IMR-90 (cell line): ENCODE measurements at regions not wholly inside any gene's neighbourhood (a gene's known extent, or its start where the extent isn't known, plus 50 kb on each side); places are given as distances from the start of the nearest gene placed in this dataset.

Experiments
- ATAC-seq: fragments of 200-7000 bp; cut with Tn5 transposase; 2 replicates; pipeline ENCODE4 v1.9.1; 2020; ENCODE audit warnings: low read depth, mild to moderate bottlenecking, moderate library complexity
- BruUV-seq: library from RNA; stranded (reverse); fragments of 400-500 nt; replicated peaks from 2 replicates; lab custom pipeline; 2021; lab: Mats Ljungman, UMichigan
- CTCF ChIA-PET: fragments of 300-600 bp; formaldehyde crosslinking; extraction: SDS; loops from one replicate; lab custom pipeline; 2021; ENCODE audit warnings: antibody characterized with exemption; lab: Yijun Ruan, JAX
- POLR2A ChIA-PET: fragments of 300-600 bp; sonication (Branson Sonifier 250); formaldehyde crosslinking; loops from one replicate; lab custom pipeline; 2022; ENCODE audit warnings: antibody characterized with exemption; ENCODE audit not compliant: unreplicated experiment; lab: Charles Lee
- DNase-seq: peaks from one replicate; pipeline ENCODE4 v3.0.0; 2013
- H2AFZ ChIP-seq: replicated peaks from 2 replicates; pipeline ENCODE3; 2013; ENCODE audit warnings: low read length, mild to moderate bottlenecking; ENCODE audit not compliant: poor library complexity
- H2AK5ac ChIP-seq: 2 replicates; pipeline ENCODE4 v1.6.1; 2013; ENCODE audit warnings: low read depth, low read length, inconsistent platforms
- H2AK9ac ChIP-seq: replicated peaks from 2 replicates; pipeline ENCODE3; 2013; ENCODE audit warnings: mild to moderate bottlenecking, low read depth, low read length, moderate library complexity; ENCODE audit not compliant: poor library complexity
- H2BK120ac ChIP-seq: 2 replicates; pipeline ENCODE4 v1.6.1; 2013; ENCODE audit warnings: low read depth, low read length, inconsistent platforms
- H2BK15ac ChIP-seq: 3 replicates; pipeline ENCODE4 v1.6.1; 2013; ENCODE audit warnings: low read depth, low read length, inconsistent platforms
- H2BK20ac ChIP-seq: 2 replicates; pipeline ENCODE4 v1.6.1; 2013; ENCODE audit warnings: low read depth, mild to moderate bottlenecking, inconsistent platforms, low read length, moderate library complexity
- H2BK5ac ChIP-seq: 2 replicates; pipeline ENCODE4 v1.6.1; 2013; ENCODE audit warnings: mild to moderate bottlenecking, low read depth, low read length, inconsistent platforms; ENCODE audit not compliant: poor library complexity, severe bottlenecking
- H3K14ac ChIP-seq: replicated peaks from 2 replicates; pipeline ENCODE4 v1.6.1; 2013; ENCODE audit warnings: low read depth, low read length, inconsistent platforms
- H3K18ac ChIP-seq: 2 replicates; pipeline ENCODE4 v1.6.1; 2013; ENCODE audit warnings: low read depth, low read length, control low read depth
- H3K23ac ChIP-seq: 2 replicates; pipeline ENCODE4 v1.6.1; 2013; ENCODE audit warnings: low read depth, low read length, inconsistent platforms
- H3K27ac ChIP-seq: 2 replicates; pipeline ENCODE4 v1.5.1; 2013; ENCODE audit warnings: mild to moderate bottlenecking, control low read depth, low read length; ENCODE audit not compliant: insufficient read depth
- H3K27me3 ChIP-seq: 2 replicates; pipeline ENCODE4 v1.6.1; 2013; ENCODE audit warnings: low read length; ENCODE audit not compliant: control insufficient read depth, insufficient read depth
- H3K36me3 ChIP-seq: 2 replicates; pipeline ENCODE4 v1.6.1; 2013; ENCODE audit warnings: low read length, mixed read lengths; ENCODE audit not compliant: control insufficient read depth, insufficient read depth
- H3K4ac ChIP-seq: 2 replicates; pipeline ENCODE4 v1.6.1; 2013; ENCODE audit warnings: low read depth, low read length, inconsistent platforms
- H3K4me1 ChIP-seq: 2 replicates; pipeline ENCODE4 v1.6.1; 2013; ENCODE audit warnings: low read length, mixed read lengths; ENCODE audit not compliant: control insufficient read depth, insufficient read depth
- H3K4me2 ChIP-seq: 2 replicates; pipeline ENCODE4 v1.6.1; 2013; ENCODE audit warnings: low read depth, mild to moderate bottlenecking, control low read depth, low read length, moderate library complexity
- H3K4me3 ChIP-seq: 2 replicates; pipeline ENCODE4 v1.5.1; 2013; ENCODE audit warnings: low read depth, mild to moderate bottlenecking, control low read depth, low read length, moderate library complexity; ENCODE audit not compliant: insufficient read depth
- H3K56ac ChIP-seq: 2 replicates; pipeline ENCODE4 v1.6.1; 2013; ENCODE audit warnings: low read length, inconsistent platforms; ENCODE audit not compliant: insufficient read depth; ENCODE audit errors: extremely low read depth
- H3K79me1 ChIP-seq, 2 experiments: 2 replicates each; pipeline ENCODE4 v1.6.1; 2013; ENCODE audit warnings: low read length in 2 of 2, inconsistent platforms in 1 of 2, low read depth in 1 of 2
- H3K9ac ChIP-seq: 2 replicates; pipeline ENCODE4 v1.6.1; 2013; ENCODE audit warnings: low read depth, low read length, control low read depth
- H3K9me1 ChIP-seq: 2 replicates; pipeline ENCODE4 v1.6.1; 2013; ENCODE audit warnings: low read length, inconsistent platforms; ENCODE audit not compliant: insufficient read depth
- H3K9me3 ChIP-seq: 2 replicates; pipeline ENCODE4 v1.6.1; 2013; ENCODE audit warnings: low read length; ENCODE audit not compliant: control insufficient read depth, insufficient read depth
- H4K20me1 ChIP-seq: 2 replicates; pipeline ENCODE4 v1.6.1; 2013; ENCODE audit warnings: low read length, inconsistent platforms; ENCODE audit not compliant: insufficient read depth
- H4K5ac ChIP-seq: 2 replicates; pipeline ENCODE4 v1.6.1; 2013; ENCODE audit warnings: mild to moderate bottlenecking, low read depth, low read length, control low read depth
- H4K8ac ChIP-seq, 2 experiments: 2 replicates each; pipeline ENCODE4 v1.6.1; 2013; ENCODE audit warnings: low read depth in 2 of 2, low read length in 2 of 2, control low read depth in 1 of 2, inconsistent platforms in 1 of 2
- H4K91ac ChIP-seq: 2 replicates; pipeline ENCODE4 v1.6.1; 2013; ENCODE audit warnings: low read depth, low read length, inconsistent platforms; ENCODE audit not compliant: insufficient read depth
- BHLHE40 ChIP-seq: fragments of 150-350 bp; IDR thresholded peaks from 2 replicates; pipeline ENCODE4 v1.6.1; 2016; ENCODE audit warnings: mild to moderate bottlenecking, low read depth, low read length
- CEBPB ChIP-seq: IDR thresholded peaks from 2 replicates; pipeline ENCODE4 v1.6.1; 2012; ENCODE audit warnings: low read depth, low read length, improper control_type of control experiment
- CHD1 ChIP-seq: IDR thresholded peaks from 2 replicates; pipeline ENCODE4 v1.6.1; 2012; ENCODE audit warnings: low read depth, low read length, improper control_type of control experiment
- CTCF ChIP-seq: conservative IDR thresholded peaks from 2 replicates; pipeline ENCODE4 v1.5.1; 2012; ENCODE audit warnings: mild to moderate bottlenecking, low read depth, low read length, improper control_type of control experiment
- ELK1 ChIP-seq: fragments of 150-350 bp; IDR thresholded peaks from 2 replicates; pipeline ENCODE4 v1.6.1; 2016; ENCODE audit warnings: low read depth, mild to moderate bottlenecking, low read length, moderate library complexity, borderline replicate concordance
- FOS ChIP-seq: fragments of 150-350 bp; IDR thresholded peaks from 2 replicates; pipeline ENCODE4 v1.6.1; 2016; ENCODE audit warnings: low read depth, low read length
- MAFK ChIP-seq: IDR thresholded peaks from 2 replicates; pipeline ENCODE4 v1.6.1; 2012; ENCODE audit warnings: low read depth, low read length, improper control_type of control experiment
- MAZ ChIP-seq: IDR thresholded peaks from 2 replicates; pipeline ENCODE4 v1.6.1; 2012; ENCODE audit warnings: low read depth, mild to moderate bottlenecking, low read length, improper control_type of control experiment, moderate library complexity, borderline replicate concordance
- MXI1 ChIP-seq: IDR thresholded peaks from 2 replicates; pipeline ENCODE4 v1.6.1; 2012; ENCODE audit warnings: low read depth, mild to moderate bottlenecking, low read length, moderate library complexity, borderline replicate concordance
- POLR2A ChIP-seq: IDR thresholded peaks from 2 replicates; pipeline ENCODE4 v1.6.1; 2012; ENCODE audit warnings: mild to moderate bottlenecking, low read depth, low read length
- RAD21 ChIP-seq: IDR thresholded peaks from 2 replicates; pipeline ENCODE4 v1.6.1; 2012; ENCODE audit warnings: low read length, improper control_type of control experiment
- RCOR1 ChIP-seq: IDR thresholded peaks from 2 replicates; pipeline ENCODE4 v1.6.1; 2012; ENCODE audit warnings: mild to moderate bottlenecking, low read length, improper control_type of control experiment; ENCODE audit not compliant: insufficient replicate concordance
- SMC3 ChIP-seq: fragments of 150-350 bp; IDR thresholded peaks from 2 replicates; pipeline ENCODE4 v1.6.1; 2016; ENCODE audit warnings: low read depth, mild to moderate bottlenecking, antibody characterized with exemption, low read length, moderate library complexity
- USF2 ChIP-seq: fragments of 150-350 bp; IDR thresholded peaks from 2 replicates; pipeline ENCODE4 v1.6.1; 2017; ENCODE audit warnings: mild to moderate bottlenecking, antibody characterized with exemption, low read length, low read depth
- WGBS, 2 experiments: methylation state at CpG; one replicate each; pipeline versions ENCODE4 v1.1.5 to v1.1.7; 2013; ENCODE audit warnings: missing lambda C conversion rate in 2 of 2; ENCODE audit not compliant: insufficient read length in 1 of 2; ENCODE audit errors: extremely low coverage in 2 of 2; 5-methylcytosine and 5-hydroxymethylcytosine counted together
- dilution Hi-C: fragments of 300-500 bp; cut with HindIII; formaldehyde crosslinking; loops from one replicate; pipeline ENCODE4 v1.14.3; 2018; ENCODE audit warnings: low sequenced_read_pairs; ENCODE audit not compliant: unreplicated experiment
- in situ Hi-C: fragments of 300-500 bp; cut with MboI; formaldehyde crosslinking; loops from 3 replicates; pipeline ENCODE4 v1.14.3; 2019; ENCODE audit warnings: low sequenced_read_pairs, inconsistent platforms, mixed read lengths
- intact Hi-C: fragments of 100-400 bp; cut with micrococcal nuclease; formaldehyde crosslinking; loops from 2 replicates; pipeline ENCODE4 v1.10.0; 2022

- in situ Hi-C loops: no loop called here
These were observed 217.9 kb upstream of the KCNMB2 start for GRCh38 chr3:178318340-178318739.

More at GRCh38 chr3:178318340-178318739, 217.9 kb upstream of the KCNMB2 start:
- H2BK20ac ChIP-seq: no peak overlapping the region
- H2AK5ac ChIP-seq: no peak overlapping the region
- intact Hi-C loops (no loop called here), dilution Hi-C loops (no loop called here)
- ChIA-PET POLR2A (no interaction called here), CTCF (no interaction called here)
- H3K9me3 ChIP-seq: peaks cover 2% of the 10 kb centered on the region; the same call in 1 of the 2 replicates
- no peak overlapping the region for H3K4ac ChIP-seq
- no peak overlapping the region for H3K23ac ChIP-seq
- H4K5ac ChIP-seq: no peak overlapping the region
- H3K56ac ChIP-seq: no peak overlapping the region
- H3K4me3 ChIP-seq: no peak overlapping the region
- H3K27ac ChIP-seq: no peak overlapping the region
- no peak for TF ChIP-seq FOS
- TF ChIP-seq CHD1: no peak
- no peak for TF ChIP-seq POLR2A
- TF ChIP-seq MAZ: no peak
- no peak for TF ChIP-seq CEBPB
- TF ChIP-seq RAD21: no peak
- no peak for TF ChIP-seq USF2
- no peak for TF ChIP-seq MAFK
- TF ChIP-seq BHLHE40: no peak
- TF ChIP-seq MXI1: no peak
- TF ChIP-seq ELK1: no peak
- TF ChIP-seq RCOR1: no peak
- no peak for TF ChIP-seq CTCF
- no peak for TF ChIP-seq SMC3
- H3K9ac ChIP-seq: no peak overlapping the region
- WGBS, 2 experiments: no CpG with 5 or more reads among the region's 4 CpGs
- no peak overlapping the region for H2BK120ac ChIP-seq
- H2AFZ ChIP-seq: no peak overlapping the region
- H2AK9ac ChIP-seq: no peak overlapping the region
- H2BK5ac ChIP-seq: no peak overlapping the region
- H3K79me1 ChIP-seq: no peaks in the 10 kb centered on the region
- no peak overlapping the region for H4K8ac ChIP-seq
- H3K4me2 ChIP-seq: no peak overlapping the region
- no peaks in the 10 kb centered on the region for H4K20me1 ChIP-seq
- H3K14ac ChIP-seq: no peak overlapping the region
- H3K9me1 ChIP-seq: peaks cover 4% of the 10 kb centered on the region; the same call in 1 of the 2 replicates
- H3K4me1 ChIP-seq: peaks cover 10% of the 10 kb centered on the region
- no TSS peak for BruUV-seq
- no peaks in the 10 kb centered on the region for H3K36me3 ChIP-seq
- H4K91ac ChIP-seq: no peak overlapping the region
- no peak for ATAC-seq
- no peak overlapping the region for H3K18ac ChIP-seq
- DNase-seq: no peak
- no peaks in the 10 kb centered on the region for H3K27me3 ChIP-seq
- no peak overlapping the region for H2BK15ac ChIP-seq
